RPMI8226 (cell line): ENCODE measurements at regions not wholly inside any gene's neighbourhood (a gene's known extent, or its start where the extent isn't known, plus 50 kb on each side); places are given as distances from the start of the nearest gene placed in this dataset.
A peak's percentile ranks its signal among the peaks of the same experiment; 100 is the strongest.
"Not testable (repeated sequence)": the region's sequence is repeated elsewhere in the genome, so short reads cannot be mapped to it uniquely, and the experiment has no call there.

Experiments
- DNase-seq: peaks from one replicate; pipeline ENCODE4 v3.0.0-alpha.2; 2015

- not testable (repeated sequence) for DNase-seq
Observed at GRCh38 chr12:131214936-131215335, 261.2 kb downstream of the ADGRD1 start.

- not testable (repeated sequence) for DNase-seq
Observed at GRCh38 chr12:131216587-131216986, 262.9 kb downstream of the ADGRD1 start.

- no peak for DNase-seq
Observed at GRCh38 chr12:131217024-131217586, 263.4 kb downstream of the ADGRD1 start.

- DNase-seq, result no peak
Observed at GRCh38 chr12:131218026-131218922, 264.6 kb downstream of the ADGRD1 start.

- DNase-seq, result no peak
Observed at GRCh38 chr12:131218923-131219669, 265.4 kb downstream of the ADGRD1 start.

GRCh38 chr12:131219670-131220330, 266.1 kb downstream of the ADGRD1 start:
- no peak for DNase-seq

- no peak for DNase-seq
Observed at GRCh38 chr12:131220331-131220685, 266.6 kb downstream of the ADGRD1 start.

GRCh38 chr12:131221061-131221956, 267.6 kb downstream of the ADGRD1 start:
- DNase-seq, result no peak

GRCh38 chr12:131221957-131222328, 268.2 kb downstream of the ADGRD1 start:
- no peak for DNase-seq

GRCh38 chr12:131222329-131223139, 268.8 kb downstream of the ADGRD1 start:
- DNase-seq, result peak; percentile 70

GRCh38 chr12:131223171-131223761, 269.6 kb downstream of the ADGRD1 start:
- no peak for DNase-seq

- DNase-seq, result no peak
Observed at GRCh38 chr12:131223791-131224225, 270.1 kb downstream of the ADGRD1 start.

GRCh38 chr12:131224226-131225065, 270.7 kb downstream of the ADGRD1 start:
- peak; percentile 16 for DNase-seq

- DNase-seq, result not testable (repeated sequence)
Observed at GRCh38 chr12:131225066-131225380, 271.3 kb downstream of the ADGRD1 start.

- DNase-seq, result no peak
Observed at GRCh38 chr12:131226345-131227265, 272.9 kb downstream of the ADGRD1 start.

GRCh38 chr12:131227641-131228040, 273.9 kb downstream of the ADGRD1 start:
- DNase-seq, result not testable (repeated sequence)

- DNase-seq, result not testable (repeated sequence)
Observed at GRCh38 chr12:131229079-131229425, 275.3 kb downstream of the ADGRD1 start.

- DNase-seq, result no peak
Observed at GRCh38 chr12:131229426-131230339, 276.0 kb downstream of the ADGRD1 start.
